Prostate gland (tissue), 2 donors: ENCODE measurements at regions not wholly inside any gene's neighbourhood (a gene's known extent, or its start where the extent isn't known, plus 50 kb on each side); places are given as distances from the start of the nearest gene placed in this dataset.
"Not testable (repeated sequence)": the region's sequence is repeated elsewhere in the genome, so short reads cannot be mapped to it uniquely, and the experiment has no call there.

ENCODE experiments used
- DNase-seq: peaks from one replicate; pipeline ENCODE4 v3.0.0-alpha.2; 2019; ENCODE audit warnings: low spot score
- H3K27ac ChIP-seq, 2 donors: fragments of 200-600 bp; sonication (generic); 2 replicates each; pipeline ENCODE4 v1.5.1; 2017 to 2019
- H3K27me3 ChIP-seq: fragments of 200-600 bp; sonication (generic); replicated peaks from 2 replicates; pipeline ENCODE4 v1.5.1; 2019; ENCODE audit not compliant: insufficient read depth
- H3K36me3 ChIP-seq, 2 donors: fragments of 200-600 bp; sonication (generic); 1 replicate in 1 of 2; 2 replicates in 1 of 2; pipeline versions ENCODE4 v1.5.1 to v1.8.1; 2017 to 2019
- H3K4me1 ChIP-seq: fragments of 200-600 bp; sonication (generic); replicated peaks from 2 replicates; pipeline ENCODE4 v1.5.1; 2019
- H3K4me3 ChIP-seq, 2 donors: fragments of 200-600 bp; sonication (generic); 2 replicates each; pipeline ENCODE4 v1.5.1; 2017 to 2019
- H3K9me3 ChIP-seq: fragments of 200-600 bp; sonication (generic); 2 replicates; pipeline ENCODE4 v1.5.1; 2017
- POLR2A ChIP-seq: fragments of 450-650 bp; IDR thresholded peaks from one replicate; pipeline ENCODE4 v1.6.1; 2016; ENCODE audit warnings: antibody characterized with exemption, mild to moderate bottlenecking
- POLR2AphosphoS5 ChIP-seq: sonication (generic); formaldehyde crosslinking; IDR thresholded peaks from one replicate; pipeline ENCODE4 v1.6.1; 2017; ENCODE audit warnings: antibody characterized with exemption
- WGBS: methylation state at CpG from one replicate; pipeline ENCODE4 v1.1.5; 2018; 5-methylcytosine and 5-hydroxymethylcytosine counted together
- intact Hi-C: fragments of 100-400 bp; cut with DNase I; formaldehyde crosslinking; loops from one replicate; pipeline ENCODE4 v1.14.2; 2022
- TF ChIP-seq, protein P1 (sequence below), 4 experiments: fragments of 200-600 bp in 2 of 4; fragments of 450-650 bp in 2 of 4; sonication (generic) in 2 of 4; IDR thresholded peaks; 1 replicate in 3 of 4; 2 replicates in 1 of 4; pipeline ENCODE4 v1.5.1; 2016 to 2019; ENCODE audit warnings: antibody characterized with exemption in 4 of 4, mild to moderate bottlenecking in 2 of 4, moderate library complexity in 2 of 4

DNA sequence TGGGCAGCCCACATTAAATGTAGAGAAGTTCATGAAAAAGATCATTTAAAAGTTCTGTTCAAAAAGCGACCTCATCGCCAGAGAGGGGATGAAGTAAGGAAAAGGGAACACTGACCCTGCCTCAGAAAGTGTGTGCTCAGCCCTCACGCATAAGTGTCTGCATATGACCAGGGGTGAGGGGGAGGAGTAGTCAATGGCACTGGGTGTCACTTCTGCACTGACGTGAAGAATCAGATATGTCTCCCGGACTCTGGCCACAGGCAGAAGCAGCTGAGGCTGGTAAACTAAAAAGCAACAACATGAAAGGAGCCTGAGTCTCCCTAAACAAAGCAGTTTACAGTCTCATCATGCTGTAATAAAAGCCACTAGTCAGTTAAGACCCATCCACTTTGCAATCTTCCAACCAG lies 168.5 kb downstream of the AVL9 start:
- H3K4me3 ChIP-seq, H3K9me3 ChIP-seq, H3K27ac ChIP-seq, DNase-seq, H3K36me3 ChIP-seq, intact Hi-C loops, H3K4me1 ChIP-seq, H3K27me3 ChIP-seq: not testable (repeated sequence)
- 76% methylated on average over 5 of the region's 5 CpGs for WGBS

DNA sequence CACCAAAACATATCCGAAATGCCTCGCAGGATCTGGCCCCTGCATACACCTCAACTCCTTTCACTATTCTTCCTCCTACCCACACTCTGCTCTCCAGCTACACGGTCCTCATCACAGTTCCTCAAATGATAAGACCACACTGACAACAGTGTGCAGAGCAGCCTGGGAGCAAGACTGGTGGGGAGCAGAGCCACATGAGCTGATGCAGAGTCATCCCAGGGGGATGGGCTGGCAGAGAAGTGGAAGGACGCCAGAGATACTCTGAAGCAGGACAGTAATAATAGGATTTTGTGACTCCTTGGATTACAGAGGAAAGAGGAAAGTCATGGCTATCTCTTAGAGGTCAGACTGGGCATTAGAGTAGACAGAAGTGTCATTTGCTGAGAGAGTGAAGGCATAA lies 167.2 kb downstream of the AVL9 start:
- H3K4me1 ChIP-seq, H3K27ac ChIP-seq, H3K9me3 ChIP-seq, H3K4me3 ChIP-seq, DNase-seq, H3K27me3 ChIP-seq, intact Hi-C loops, H3K36me3 ChIP-seq: not testable (repeated sequence)
- WGBS, result 58% methylated on average over 1 of the region's 4 CpGs

DNA sequence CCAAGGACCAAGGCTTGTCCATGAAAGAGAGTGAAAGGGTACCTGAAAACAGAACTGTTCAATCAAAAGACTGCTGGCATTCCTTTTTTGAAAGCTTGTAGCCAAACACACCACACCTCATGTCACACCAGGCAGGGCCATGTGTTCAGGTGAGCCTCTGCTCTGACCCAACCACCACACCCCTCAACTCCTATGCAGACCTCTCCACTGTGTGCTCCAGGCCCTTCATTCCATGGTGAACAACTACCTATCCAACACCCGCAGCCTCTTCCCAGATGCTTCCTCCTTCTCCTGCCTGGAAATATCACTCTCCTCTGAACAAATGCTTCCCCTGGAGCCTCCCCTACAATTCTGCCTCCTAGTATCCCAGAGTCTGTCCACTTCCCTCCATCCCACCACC lies 166.6 kb downstream of the AVL9 start:
- TF ChIP-seq, protein P1, sequence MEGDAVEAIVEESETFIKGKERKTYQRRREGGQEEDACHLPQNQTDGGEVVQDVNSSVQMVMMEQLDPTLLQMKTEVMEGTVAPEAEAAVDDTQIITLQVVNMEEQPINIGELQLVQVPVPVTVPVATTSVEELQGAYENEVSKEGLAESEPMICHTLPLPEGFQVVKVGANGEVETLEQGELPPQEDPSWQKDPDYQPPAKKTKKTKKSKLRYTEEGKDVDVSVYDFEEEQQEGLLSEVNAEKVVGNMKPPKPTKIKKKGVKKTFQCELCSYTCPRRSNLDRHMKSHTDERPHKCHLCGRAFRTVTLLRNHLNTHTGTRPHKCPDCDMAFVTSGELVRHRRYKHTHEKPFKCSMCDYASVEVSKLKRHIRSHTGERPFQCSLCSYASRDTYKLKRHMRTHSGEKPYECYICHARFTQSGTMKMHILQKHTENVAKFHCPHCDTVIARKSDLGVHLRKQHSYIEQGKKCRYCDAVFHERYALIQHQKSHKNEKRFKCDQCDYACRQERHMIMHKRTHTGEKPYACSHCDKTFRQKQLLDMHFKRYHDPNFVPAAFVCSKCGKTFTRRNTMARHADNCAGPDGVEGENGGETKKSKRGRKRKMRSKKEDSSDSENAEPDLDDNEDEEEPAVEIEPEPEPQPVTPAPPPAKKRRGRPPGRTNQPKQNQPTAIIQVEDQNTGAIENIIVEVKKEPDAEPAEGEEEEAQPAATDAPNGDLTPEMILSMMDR (IDR thresholded peaks at IDR 0.05), result no peak
- TF ChIP-seq POLR2AphosphoS5 (no peak), POLR2A (no peak)
- WGBS, result 95% methylated on average over 1 of the region's 1 CpG
- no peaks in the 10 kb centered on the region for H3K4me1 ChIP-seq
- H3K27ac ChIP-seq, result no peak overlapping the region
- no peaks in the 10 kb centered on the region for H3K27me3 ChIP-seq
- no peaks in the 10 kb centered on the region for H3K9me3 ChIP-seq
- DNase-seq, result no peak
- no peaks in the 10 kb centered on the region for H3K36me3 ChIP-seq
- H3K4me3 ChIP-seq, result no peak overlapping the region
- intact Hi-C loops, result no loop called here

DNA sequence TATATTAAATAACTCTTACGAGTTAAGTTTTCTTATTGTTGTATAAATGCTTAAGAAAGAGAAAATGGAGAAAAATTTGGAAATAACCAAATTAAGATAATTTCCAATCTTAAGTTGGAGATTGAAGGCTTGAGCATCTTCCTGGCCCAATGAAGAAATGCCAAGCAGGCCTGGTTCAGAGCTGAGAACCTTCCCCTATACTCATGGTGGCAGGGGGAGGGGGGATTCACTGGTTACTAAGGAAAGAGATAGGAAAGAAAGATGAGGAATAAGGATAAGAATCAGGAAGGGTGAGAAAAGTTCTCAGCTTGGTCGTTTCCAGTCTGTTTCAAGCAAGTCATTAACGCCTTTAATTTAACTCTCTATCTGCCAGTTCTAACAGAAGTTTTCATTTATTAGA lies 166.2 kb downstream of the AVL9 start:
- no peaks in the 10 kb centered on the region for H3K9me3 ChIP-seq
- TF ChIP-seq POLR2A (no peak), POLR2AphosphoS5 (no peak)
- TF ChIP-seq, protein P1 (IDR thresholded peaks at IDR 0.05), result no peak
- no peaks in the 10 kb centered on the region for H3K27me3 ChIP-seq
- no peaks in the 10 kb centered on the region for H3K36me3 ChIP-seq
- 76% methylated on average over 3 of the region's 3 CpGs for WGBS
- no peak overlapping the region for H3K27ac ChIP-seq
- intact Hi-C loops, result no loop called here
- no peak overlapping the region for H3K4me3 ChIP-seq
- H3K4me1 ChIP-seq, result no peaks in the 10 kb centered on the region
- DNase-seq, result no peak

DNA sequence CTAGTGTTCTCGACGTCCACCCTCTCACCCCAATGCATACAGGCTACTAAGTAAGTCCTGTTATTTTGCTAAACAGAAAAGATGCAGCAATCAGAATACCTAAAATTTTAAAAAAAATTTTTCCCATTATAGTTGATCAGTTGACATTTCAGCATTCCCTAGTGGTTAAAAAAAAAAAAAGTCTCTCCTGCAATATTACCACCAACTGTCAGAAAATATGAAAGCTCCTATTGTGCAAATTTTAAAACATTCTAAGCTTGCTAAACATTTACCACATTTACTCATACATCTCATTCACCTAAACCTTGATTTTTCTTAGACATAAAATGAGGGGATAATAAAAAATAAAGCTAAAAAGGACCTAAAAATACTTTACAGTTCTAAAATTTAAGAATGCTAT lies 165.6 kb downstream of the AVL9 start:
- intact Hi-C loops, result no loop called here
- 46% methylated on average over 2 of the region's 2 CpGs for WGBS

DNA sequence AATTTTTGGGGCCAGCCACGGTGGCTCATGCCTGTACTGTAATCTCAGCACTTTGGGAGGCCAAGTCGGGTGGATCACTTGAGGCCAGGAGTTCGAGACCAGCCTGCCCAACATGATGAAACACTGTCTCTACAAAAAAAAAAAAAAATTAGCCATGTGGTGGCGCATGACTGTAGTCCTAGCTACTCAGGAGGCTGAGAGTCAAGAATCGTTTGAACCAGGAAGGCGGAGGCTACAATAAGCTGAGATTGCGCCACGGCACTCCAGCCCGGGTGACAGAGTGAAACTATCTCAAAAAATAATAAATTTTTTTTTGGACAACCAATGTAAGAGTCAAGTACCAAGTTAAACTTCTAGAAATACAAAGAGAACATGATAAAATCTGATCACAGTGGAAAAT lies 164.6 kb downstream of the AVL9 start:
- H3K4me3 ChIP-seq, result no peak overlapping the region
- no peaks in the 10 kb centered on the region for H3K27me3 ChIP-seq
- no peak for DNase-seq
- intact Hi-C loops, result no loop called here
- 94% methylated on average over 9 of the region's 9 CpGs for WGBS
- no peaks in the 10 kb centered on the region for H3K4me1 ChIP-seq
- H3K27ac ChIP-seq, result no peak overlapping the region
- H3K36me3 ChIP-seq, result no peaks in the 10 kb centered on the region
- TF ChIP-seq POLR2A (no peak), POLR2AphosphoS5 (no peak)
- TF ChIP-seq, protein P1 (IDR thresholded peaks at IDR 0.05), result no peak
- no peaks in the 10 kb centered on the region for H3K9me3 ChIP-seq

More for the DNA sequence above, 165.6 kb downstream of the AVL9 start:
- H3K27me3 ChIP-seq, result no peaks in the 10 kb centered on the region
- no peaks in the 10 kb centered on the region for H3K9me3 ChIP-seq
- TF ChIP-seq POLR2AphosphoS5, result no peak
- TF ChIP-seq, protein P1 (IDR thresholded peaks at IDR 0.05), result no peak
- no peak for TF ChIP-seq POLR2A
- H3K27ac ChIP-seq, result no peak overlapping the region
- DNase-seq, result no peak
- no peaks in the 10 kb centered on the region for H3K36me3 ChIP-seq
- H3K4me1 ChIP-seq, result no peaks in the 10 kb centered on the region
- H3K4me3 ChIP-seq, result no peak overlapping the region
